Lung microvascular endothelial cell (primary cell): ENCODE measurements at regions not wholly inside any gene's neighbourhood (a gene's known extent, or its start where the extent isn't known, plus 50 kb on each side); places are given as distances from the start of the nearest gene placed in this dataset.

Source experiments
- DNase-seq, 2 donors: peaks; one replicate each; pipeline versions ENCODE4 v3.0.0 to v3.0.0-alpha.2; 2010; ENCODE audit warnings: low read depth in 2 of 2

DNA sequence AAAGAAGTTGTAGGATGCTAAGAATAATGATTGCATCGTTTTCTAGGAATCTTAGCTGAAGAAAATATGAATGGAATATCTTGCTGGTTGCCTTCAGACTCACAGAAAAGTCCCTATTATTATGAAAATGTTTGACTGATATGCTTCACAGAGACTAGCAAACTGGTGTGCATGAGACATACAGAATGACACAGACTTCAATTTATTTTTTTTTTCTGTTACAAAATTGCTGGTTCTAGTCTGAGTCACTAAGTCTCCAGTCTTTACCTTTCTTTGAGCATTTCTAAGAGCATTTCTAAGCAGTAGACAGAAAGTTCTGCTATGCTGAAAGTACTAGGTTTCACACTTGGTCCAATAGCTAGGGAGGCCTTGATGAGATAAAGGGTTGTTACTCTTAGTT, 377.6 kb upstream of the ATP2B1 start:
- DNase-seq: no peak

DNA sequence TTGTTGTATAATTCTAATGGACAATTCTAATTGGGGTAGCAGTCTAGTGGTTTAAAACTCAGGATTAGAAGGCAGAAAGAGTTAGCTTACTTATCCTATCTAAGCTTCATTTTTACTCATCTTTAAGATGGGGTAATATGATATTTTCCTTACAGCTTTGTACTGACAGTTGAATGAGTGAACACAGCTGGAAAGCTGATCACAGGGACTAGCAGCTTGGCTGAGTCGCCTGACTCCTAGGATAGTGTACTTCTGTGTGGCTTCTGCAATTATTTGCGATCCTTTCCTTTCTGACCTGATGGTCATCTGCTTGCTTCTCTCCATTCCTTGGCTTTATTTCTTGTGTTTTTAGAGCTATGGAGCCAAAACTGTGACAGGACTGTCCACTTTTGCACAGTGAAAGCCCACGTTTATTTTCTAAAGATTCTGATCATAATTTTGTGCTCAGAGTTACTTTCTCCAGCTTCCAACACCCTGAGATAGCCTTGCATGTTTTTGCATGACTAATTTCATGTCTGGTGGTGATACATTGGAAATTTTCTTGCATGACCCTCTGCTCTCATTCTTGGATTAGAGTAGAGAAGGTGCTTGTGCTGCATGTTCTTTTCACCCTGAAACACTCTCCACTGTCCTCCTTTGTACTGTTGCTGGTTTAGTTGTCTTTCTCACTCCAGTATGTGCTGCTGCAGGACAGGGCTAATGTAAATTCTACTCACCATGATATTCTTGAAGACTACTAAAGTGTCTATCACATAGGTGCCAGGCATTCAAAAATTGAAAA, 377.0 kb upstream of the ATP2B1 start:
- no peak for DNase-seq

DNA sequence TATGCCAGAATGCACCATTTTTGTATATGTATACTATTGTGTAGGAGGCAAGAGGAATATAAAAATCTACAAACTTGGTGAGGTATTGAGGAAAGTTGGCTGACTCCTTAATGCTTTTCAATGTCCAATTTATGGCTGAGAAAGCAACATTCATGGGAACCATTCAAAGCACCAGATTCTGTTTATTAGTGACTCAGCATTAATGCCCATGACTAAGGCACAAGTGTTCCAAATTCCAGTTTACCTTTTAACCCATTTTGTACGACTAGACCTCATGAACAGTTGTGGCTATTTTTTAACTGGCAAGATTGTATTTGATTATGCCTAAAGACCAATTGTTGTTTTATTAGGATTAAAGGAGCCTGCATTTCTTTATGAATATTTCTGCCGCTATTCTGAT, 375.4 kb upstream of the ATP2B1 start:
- DNase-seq: no peak

DNA sequence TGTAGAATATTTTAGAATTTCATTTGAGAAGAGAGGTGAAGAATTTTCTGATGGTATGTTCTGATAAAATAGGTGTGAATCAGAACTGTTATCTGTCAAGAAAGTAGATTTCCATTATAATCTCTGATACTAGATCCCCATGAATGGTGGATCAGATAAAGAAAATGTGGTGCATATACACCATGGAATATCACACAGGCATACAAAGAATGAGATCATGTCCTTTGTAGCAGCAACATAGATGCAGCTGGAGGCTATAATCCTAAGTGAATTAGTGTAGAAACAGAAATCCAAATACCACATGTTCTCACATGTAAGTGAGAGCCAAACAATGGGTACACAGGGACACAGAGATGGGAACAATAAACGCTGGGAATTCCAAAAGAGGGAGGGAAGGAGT, 372.0 kb upstream of the ATP2B1 start:
- DNase-seq: no peak

DNA sequence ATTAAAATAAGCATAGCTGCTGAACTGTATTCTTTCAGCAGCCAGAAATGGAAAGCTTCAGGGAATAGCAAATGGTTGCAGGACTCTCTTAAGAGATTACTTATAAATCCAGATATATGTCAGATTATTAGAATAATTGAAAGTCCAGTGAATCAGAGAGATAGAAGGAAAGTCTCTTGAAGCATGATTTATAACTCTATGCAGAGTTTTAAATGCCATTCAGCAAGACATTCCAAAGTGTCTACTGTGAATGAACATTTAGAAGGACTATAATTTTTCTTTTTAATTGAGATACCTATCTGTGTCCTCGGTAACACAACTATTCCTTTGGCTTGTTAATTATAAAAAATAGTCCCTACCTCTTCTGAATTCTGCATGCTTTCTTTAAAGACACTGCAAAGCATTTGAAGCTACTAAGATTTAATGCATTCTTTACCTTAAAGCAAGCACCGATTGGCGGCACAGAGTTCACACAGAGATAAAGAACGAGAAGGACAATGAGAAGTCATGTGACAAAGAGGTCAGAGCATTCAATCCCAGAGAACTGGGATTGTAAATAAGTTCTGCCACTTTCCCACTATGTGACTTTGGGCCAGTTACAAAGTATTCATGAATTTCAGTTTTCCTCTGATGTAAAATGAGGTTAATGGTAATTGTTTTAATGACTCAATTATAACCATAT, 371.0 kb upstream of the ATP2B1 start:
- DNase-seq: no peak

DNA sequence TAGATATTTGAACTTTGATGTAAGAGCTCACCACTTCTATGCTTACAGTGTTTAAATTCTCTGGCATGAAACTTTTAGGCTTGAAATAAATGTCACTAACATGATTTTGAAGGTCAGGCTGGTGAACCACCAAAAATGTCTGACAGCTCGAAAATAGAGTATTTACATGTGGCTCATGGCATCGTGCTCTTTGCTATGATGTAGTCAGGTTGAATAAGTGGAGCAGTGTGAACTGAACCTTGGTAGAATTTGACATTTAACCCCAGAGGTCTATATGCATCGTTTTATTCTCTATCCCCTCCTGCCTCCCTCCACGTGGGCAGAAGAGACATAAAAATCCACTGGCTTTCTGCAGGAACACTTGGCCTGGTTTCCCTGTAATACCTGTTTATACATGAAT, 369.7 kb upstream of the ATP2B1 start:
- no peak for DNase-seq

DNA sequence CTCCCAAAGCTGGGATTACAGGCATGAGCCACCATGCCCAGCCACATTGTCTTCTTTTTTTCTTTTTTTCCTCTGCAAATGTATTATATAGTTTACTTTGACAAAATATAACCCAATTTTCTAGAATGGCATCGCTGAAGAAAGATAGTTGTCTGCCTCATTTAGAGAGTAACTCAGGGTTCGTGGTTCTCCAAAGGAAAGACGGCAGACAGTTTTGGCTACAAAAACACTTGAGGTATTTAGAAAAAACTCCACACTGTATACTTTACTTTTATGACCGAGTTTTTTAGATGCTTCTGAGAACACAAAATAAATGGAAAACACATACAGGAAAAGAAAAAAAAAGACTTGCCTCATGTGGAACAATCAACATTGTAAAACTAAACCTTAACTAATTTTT, 369.1 kb upstream of the ATP2B1 start:
- DNase-seq: no peak

DNA sequence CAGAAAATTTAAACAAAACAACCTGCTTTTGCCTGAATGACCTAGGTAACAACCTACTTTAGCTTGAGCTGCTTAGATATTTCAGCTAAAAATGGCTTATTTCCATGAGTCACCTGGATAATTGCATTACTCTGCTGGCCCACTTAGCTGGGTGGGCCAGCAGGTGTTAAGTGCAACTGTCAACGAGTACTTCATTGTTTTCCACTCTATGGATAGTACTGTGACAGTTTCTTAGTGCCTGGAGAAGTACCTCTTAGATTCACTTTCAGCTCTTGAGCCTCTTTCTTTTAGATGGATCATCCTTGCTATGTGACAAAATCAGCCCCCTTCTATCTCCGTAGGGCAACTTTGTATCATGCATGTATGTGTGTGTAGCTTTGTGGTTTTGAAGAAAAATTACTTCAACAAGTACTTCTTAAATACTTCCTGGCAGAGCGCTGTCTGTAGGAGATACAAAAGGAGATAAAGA, 368.2 kb upstream of the ATP2B1 start:
- no peak for DNase-seq

- no peak for DNase-seq
These were observed 367.0 kb upstream of the ATP2B1 start for GRCh38 chr12:90075685-90076084.

GRCh38 chr12:90074086-90074485, 365.4 kb upstream of the ATP2B1 start:
- DNase-seq: no peak

DNA sequence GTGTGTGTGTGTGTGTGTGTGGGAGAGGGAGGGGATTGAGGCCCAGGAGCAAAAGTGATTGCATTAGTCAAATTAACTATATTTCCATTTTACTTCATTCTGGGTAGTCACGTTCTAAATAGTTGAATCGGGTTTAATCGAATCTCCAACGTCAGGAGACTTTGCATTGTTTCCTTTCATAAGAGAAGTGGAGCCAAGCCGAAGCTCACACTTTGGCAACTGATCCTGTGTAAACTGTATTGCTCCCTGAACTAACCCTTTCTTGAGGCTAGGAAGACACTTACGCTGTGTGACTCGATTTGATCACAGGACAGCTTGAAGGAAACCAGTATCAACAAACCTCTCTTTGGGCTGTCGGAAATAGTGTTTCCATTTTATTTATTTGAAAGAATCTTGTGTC, 363.4 kb upstream of the ATP2B1 start:
- DNase-seq: no peak

- no peak for DNase-seq
These were observed 361.1 kb upstream of the ATP2B1 start for GRCh38 chr12:90069711-90070110.

DNA sequence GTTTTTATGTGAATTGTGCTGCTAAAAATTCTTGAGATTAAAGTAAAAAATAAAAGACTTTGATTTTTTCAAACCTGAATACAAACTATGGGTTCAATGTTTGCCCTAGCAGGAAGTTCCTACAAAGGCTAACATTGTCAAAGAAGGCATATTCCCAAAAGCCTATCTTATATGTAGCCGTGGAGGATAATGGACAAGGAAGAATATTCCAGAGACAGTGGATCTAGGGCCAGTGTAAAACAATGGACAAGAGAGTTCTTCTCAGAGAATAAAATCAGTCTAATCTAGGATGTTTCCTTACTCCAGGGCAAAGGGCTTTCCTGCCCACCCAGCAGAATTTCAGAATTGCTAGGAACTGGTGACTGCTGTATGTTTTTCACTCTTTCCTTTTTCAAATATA, 359.2 kb upstream of the ATP2B1 start:
- no peak for DNase-seq

- peak in 1 of 2 donors; percentile 86 for DNase-seq
These were observed 356.5 kb upstream of the ATP2B1 start for GRCh38 chr12:90064852-90065801.

DNA sequence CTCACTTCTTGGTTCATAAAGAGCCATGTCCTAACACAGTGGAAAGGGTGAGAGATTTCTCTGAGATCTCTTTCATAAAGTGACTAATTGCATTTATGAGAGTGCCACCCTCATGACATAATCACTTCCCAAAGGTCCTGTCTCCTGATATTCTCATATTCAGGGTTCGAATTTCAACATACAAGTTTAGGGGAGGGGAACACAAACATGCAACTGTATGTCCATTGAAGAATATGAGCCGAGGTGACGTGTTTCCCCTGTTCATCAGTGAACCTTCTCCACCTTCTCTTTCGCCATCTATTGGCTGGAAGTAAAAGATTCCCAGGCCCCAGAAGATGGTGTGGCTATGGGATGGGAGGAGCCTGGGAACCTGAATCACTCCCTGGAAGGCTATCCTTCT, 354.2 kb upstream of the ATP2B1 start:
- peak in 1 of 2 donors; percentile 5 for DNase-seq

GRCh38 chr12:90061809-90062208, 353.2 kb upstream of the ATP2B1 start:
- peak in 1 of 2 donors; percentile 7 for DNase-seq

- no peak for DNase-seq
These were observed 351.4 kb upstream of the ATP2B1 start for GRCh38 chr12:90060031-90060430.

- peak; percentile 83 to 87 for DNase-seq
These were observed 350.1 kb upstream of the ATP2B1 start for GRCh38 chr12:90058704-90059103.

DNA sequence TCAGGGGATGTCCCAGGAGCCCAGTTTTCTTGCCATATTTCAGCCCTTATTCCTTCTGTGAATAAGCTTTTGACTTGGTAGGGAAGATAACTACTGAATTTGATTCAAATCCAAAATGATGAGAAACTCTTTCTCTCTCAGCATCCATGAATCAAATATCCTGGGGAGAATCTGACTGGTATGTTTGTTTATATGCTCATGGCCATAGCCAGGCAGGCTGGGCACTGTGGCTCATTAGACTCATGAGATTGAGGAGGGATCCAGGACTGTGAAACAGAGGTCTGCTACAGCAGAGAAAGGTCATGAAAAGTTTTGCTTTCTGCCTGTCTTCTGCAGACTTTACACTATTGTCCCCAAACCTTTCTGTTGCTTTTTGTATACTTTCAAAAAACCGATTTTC, 346.4 kb upstream of the ATP2B1 start:
- no peak for DNase-seq

DNA sequence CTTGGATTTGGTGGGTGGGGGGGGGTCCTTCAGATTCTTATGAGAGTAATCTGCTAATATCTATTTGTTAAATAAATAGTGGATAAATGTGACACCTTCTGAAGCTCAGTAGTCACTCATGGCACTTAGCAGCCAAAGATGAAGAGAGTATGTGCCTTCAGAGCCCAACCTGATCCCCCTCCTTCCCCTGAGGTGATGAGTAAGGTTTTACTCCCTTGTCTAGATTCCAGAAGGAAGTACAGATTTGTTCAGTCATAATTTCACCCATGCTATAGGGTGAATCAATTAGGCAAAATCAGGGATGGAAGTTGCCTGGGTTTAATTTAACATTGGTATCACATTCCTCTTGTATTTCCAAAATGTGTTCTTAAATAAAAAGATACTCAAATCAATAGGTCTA, 340.3 kb upstream of the ATP2B1 start:
- DNase-seq: no peak

- DNase-seq: no peak
These were observed 336.9 kb upstream of the ATP2B1 start for GRCh38 chr12:90045559-90045958.

DNA sequence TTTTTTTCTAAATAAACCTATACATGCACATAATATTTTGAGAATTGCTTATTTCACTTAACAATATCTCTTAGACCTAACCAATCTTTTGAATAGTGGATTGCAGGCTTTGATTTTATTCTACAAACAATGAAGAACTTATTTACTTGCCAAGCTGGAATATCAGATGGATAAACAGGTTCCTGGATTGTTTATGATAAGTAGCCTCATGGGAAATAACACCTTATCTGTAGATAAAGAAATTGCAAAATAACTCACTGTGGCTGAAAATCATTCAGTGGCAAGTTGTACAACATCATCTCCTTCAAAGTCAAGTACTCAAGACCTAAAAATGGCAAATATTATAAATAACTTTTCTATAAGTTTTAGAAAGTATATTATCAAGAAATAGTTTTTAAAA, 335.4 kb upstream of the ATP2B1 start:
- no peak for DNase-seq
